BJ (cell line): ENCODE measurements at regions not wholly inside any gene's neighbourhood (a gene's known extent, or its start where the extent isn't known, plus 50 kb on each side); places are given as distances from the start of the nearest gene placed in this dataset.

Source experiments
- CTCF ChIA-PET: fragments of 350-600 bp; formaldehyde crosslinking; extraction: SDS; loops from one replicate; lab custom pipeline; 2021; ENCODE audit warnings: antibody characterized with exemption, inconsistent platforms; lab: Yijun Ruan, JAX
- POLR2A ChIA-PET: fragments of 300-600 bp; sonication (Branson Sonifier 250); formaldehyde crosslinking; extraction: SDS; loops from one replicate; lab custom pipeline; 2021; ENCODE audit warnings: antibody characterized with exemption; lab: Charles Lee
- DNase-seq: peaks from one replicate; pipeline ENCODE4 v3.0.0-alpha.2; 2011; ENCODE audit warnings: low read depth
- H3K27me3 ChIP-seq: 2 replicates; pipeline ENCODE4 v1.6.0; 2011; ENCODE audit warnings: low read length; ENCODE audit not compliant: control insufficient read depth, insufficient read depth
- H3K36me3 ChIP-seq: 2 replicates; pipeline ENCODE4 v1.5.1; 2011; ENCODE audit warnings: low read length; ENCODE audit not compliant: control insufficient read depth, insufficient read depth
- H3K4me3 ChIP-seq: 2 replicates; pipeline ENCODE4 v1.5.1; 2011; ENCODE audit warnings: low read depth, mild to moderate bottlenecking, control low read depth, low read length
- TF ChIP-seq, protein P1 (sequence below): IDR thresholded peaks from 2 replicates; pipeline ENCODE4 v1.5.1; 2011; ENCODE audit warnings: low read depth, mild to moderate bottlenecking, control low read depth, inconsistent platforms, low read length, moderate library complexity; ENCODE audit not compliant: insufficient read depth

DNA sequence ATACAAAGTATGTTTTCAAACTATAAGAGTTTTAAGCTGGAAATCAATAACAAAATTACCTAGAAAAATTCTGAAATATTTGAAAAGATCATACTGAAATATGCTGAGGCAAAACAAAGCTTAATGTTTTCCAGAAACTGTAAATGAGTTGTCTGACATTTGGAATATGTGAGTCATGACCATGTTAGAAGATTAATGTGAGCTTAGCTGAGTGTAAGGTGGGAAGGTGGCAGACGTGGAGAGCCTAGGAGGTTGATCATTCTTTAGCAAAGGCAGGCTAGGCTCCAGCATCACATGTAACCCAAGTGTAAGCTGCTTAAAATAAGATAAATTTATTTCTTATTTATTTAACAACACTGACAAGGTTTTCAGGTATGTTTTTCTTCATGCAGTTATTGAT lies 2086.1 kb upstream of the PCDH20 start:
- DNase-seq: no peak
- TF ChIP-seq, protein P1, sequence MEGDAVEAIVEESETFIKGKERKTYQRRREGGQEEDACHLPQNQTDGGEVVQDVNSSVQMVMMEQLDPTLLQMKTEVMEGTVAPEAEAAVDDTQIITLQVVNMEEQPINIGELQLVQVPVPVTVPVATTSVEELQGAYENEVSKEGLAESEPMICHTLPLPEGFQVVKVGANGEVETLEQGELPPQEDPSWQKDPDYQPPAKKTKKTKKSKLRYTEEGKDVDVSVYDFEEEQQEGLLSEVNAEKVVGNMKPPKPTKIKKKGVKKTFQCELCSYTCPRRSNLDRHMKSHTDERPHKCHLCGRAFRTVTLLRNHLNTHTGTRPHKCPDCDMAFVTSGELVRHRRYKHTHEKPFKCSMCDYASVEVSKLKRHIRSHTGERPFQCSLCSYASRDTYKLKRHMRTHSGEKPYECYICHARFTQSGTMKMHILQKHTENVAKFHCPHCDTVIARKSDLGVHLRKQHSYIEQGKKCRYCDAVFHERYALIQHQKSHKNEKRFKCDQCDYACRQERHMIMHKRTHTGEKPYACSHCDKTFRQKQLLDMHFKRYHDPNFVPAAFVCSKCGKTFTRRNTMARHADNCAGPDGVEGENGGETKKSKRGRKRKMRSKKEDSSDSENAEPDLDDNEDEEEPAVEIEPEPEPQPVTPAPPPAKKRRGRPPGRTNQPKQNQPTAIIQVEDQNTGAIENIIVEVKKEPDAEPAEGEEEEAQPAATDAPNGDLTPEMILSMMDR: no peak
- CTCF ChIA-PET: no interaction called here
- POLR2A ChIA-PET: no interaction called here
- Histone ChIP-seq H3K27me3 (no peaks in the 10 kb centered on the region), H3K36me3 (no peaks in the 10 kb centered on the region), H3K4me3 (no peak overlapping the region)

DNA sequence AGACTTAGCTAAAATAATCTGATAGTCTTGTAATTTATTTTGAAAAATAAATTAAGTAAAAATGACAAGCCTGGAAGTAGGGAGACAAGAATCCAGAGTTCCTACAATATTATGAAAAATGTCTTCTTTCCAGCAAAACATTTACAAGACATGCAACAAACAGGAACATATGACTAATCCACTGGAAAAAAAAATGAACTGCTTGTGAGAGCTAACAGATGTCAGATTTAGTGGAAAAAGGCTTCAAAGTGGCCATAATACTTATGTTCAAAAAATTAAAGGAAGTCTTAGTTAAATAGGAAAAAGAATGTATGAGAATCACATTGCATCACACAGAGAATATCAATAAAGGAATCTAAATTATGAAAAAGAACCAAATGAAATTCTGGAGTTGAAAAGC lies 2082.0 kb upstream of the PCDH20 start:
- POLR2A ChIA-PET: no interaction called here
- CTCF ChIA-PET: no interaction called here
- DNase-seq: peak; percentile 25

DNA sequence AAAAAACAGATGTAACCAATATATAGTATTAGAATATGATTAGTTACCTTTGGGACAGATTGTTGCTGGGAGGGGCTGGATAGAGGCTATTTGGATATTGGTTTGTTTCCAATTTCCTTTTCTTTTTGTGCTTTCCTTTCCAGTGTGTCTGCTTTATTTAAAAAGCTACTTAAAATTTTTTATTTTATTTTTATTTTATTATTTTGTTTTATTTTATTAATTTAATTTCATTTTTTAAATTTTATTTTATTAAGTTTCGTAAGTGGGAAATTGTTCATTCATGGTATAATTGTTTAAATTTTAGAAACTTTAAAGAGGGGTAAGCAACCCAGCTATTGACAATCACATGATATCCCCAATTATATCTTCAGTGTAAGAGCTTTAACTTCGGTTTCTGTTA lies 2077.0 kb upstream of the PCDH20 start:
- H3K27me3 ChIP-seq: no peaks in the 10 kb centered on the region
- POLR2A ChIA-PET: no interaction called here
- no peak overlapping the region for H3K4me3 ChIP-seq
- CTCF ChIA-PET: no interaction called here
- TF ChIP-seq, protein P1: no peak
- no peak for DNase-seq
- no peaks in the 10 kb centered on the region for H3K36me3 ChIP-seq

More for the DNA sequence above, 2082.0 kb upstream of the PCDH20 start:
- Histone ChIP-seq H3K36me3 (no peaks in the 10 kb centered on the region), H3K4me3 (no peak overlapping the region), H3K27me3 (no peaks in the 10 kb centered on the region)
- TF ChIP-seq, protein P1: no peak

DNA sequence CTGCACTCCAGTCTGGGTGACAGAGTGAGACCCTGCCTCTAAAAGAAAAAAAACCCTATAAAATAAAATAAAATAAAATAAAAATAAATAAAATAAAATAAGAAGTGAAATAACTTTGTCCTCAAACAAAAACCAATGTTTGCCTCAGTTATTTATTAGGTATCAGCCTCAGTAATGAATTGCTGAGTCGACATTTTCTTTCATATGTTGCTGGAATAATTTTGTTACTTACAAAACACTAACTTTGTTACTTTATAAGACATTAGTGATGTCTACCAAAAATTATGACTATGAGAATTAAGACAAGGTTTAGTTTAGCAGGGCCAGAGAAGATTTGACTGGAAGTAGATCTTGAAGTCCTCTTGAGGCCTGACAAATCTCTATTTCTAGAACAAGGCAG lies 2074.5 kb upstream of the PCDH20 start:
- POLR2A ChIA-PET: no interaction called here
- Histone ChIP-seq H3K4me3 (no peak overlapping the region), H3K27me3 (no peaks in the 10 kb centered on the region), H3K36me3 (no peaks in the 10 kb centered on the region)
- TF ChIP-seq, protein P1: no peak
- no peak for DNase-seq
- CTCF ChIA-PET: no interaction called here

DNA sequence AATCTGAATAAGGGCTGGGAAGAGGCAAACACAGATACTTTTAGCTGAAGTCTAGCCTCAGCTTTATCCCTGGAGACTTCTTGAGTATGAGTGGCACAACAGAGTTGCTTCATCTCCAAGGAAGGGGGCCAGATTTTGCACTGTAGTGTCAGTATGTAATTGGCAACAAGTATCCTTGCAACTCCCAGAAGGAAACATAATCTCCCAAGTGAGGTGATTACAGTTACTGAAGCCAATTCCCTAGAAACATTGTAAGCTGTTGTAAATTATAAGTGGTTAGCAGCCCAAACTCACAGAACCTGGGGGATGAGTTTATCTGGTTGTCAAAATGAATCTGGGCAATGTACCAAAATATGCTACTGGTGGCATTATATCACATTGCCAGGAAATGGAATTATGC lies 2065.7 kb upstream of the PCDH20 start:
- ChIA-PET CTCF (no interaction called here), POLR2A (no interaction called here)
- no peaks in the 10 kb centered on the region for H3K27me3 ChIP-seq
- TF ChIP-seq, protein P1: no peak
- no peak for DNase-seq
- H3K4me3 ChIP-seq: no peak overlapping the region
- no peaks in the 10 kb centered on the region for H3K36me3 ChIP-seq
